Suprapubic skin (tissue), 3 donors: ENCODE measurements at regions not wholly inside any gene's neighbourhood (a gene's known extent, or its start where the extent isn't known, plus 50 kb on each side); places are given as distances from the start of the nearest gene placed in this dataset.

Experiments used
- CTCF ChIP-seq, 2 donors: fragments of 200-600 bp in 1 of 2; fragments of 450-650 bp in 1 of 2; sonication (generic) in 1 of 2; IDR thresholded peaks; one replicate each; pipeline ENCODE4 v1.5.1; 2016 to 2019; ENCODE audit warnings: antibody characterized with exemption in 2 of 2, mild to moderate bottlenecking in 1 of 2, moderate library complexity in 1 of 2
- EP300 ChIP-seq: sonication (generic); formaldehyde crosslinking; IDR thresholded peaks from one replicate; pipeline ENCODE4 v1.6.1; 2017; ENCODE audit warnings: antibody characterized with exemption
- POLR2A ChIP-seq, 2 donors: fragments of 450-650 bp; IDR thresholded peaks; one replicate each; pipeline ENCODE4 v1.6.1; 2017; ENCODE audit warnings: antibody characterized with exemption in 2 of 2, mild to moderate bottlenecking in 2 of 2, moderate library complexity in 2 of 2

- TF ChIP-seq POLR2A (IDR thresholded peaks at IDR 0.05): no peak
- TF ChIP-seq CTCF (IDR thresholded peaks at IDR 0.05): no peak
- TF ChIP-seq EP300: no peak
Measured at GRCh38 chr2:150916467-150917396, 344.9 kb downstream of the RBM43 start.
